ENCODE measurements at regions not wholly inside any gene's neighbourhood (a gene's known extent, or its start where the extent isn't known, plus 50 kb on each side); places are given as distances from the start of the nearest gene placed in this dataset.

- Histone ChIP-seq H3K9me3 (no peaks in the 10 kb centered on the region), H3K27ac (no peak overlapping the region), H3K27me3 (no peaks in the 10 kb centered on the region), H3K4me3 (no peak overlapping the region), H3K36me3 (no peaks in the 10 kb centered on the region), H3K4me1 (no peaks in the 10 kb centered on the region)
- DNase-seq (no peak), ATAC-seq (no peak), FAIRE-seq (no peak)
- intact Hi-C loops (cut with DNase I): no loop called here
- WGBS, 2 donors: 56 to 60% methylated on average over 5 of the region's 5 CpGs
- TF ChIP-seq CTCF (IDR thresholded peaks at IDR 0.05): no peak
These were observed 951.4 kb downstream of the PLOD2 start for GRCh38 chr3:145209561-145209960.

DNA sequence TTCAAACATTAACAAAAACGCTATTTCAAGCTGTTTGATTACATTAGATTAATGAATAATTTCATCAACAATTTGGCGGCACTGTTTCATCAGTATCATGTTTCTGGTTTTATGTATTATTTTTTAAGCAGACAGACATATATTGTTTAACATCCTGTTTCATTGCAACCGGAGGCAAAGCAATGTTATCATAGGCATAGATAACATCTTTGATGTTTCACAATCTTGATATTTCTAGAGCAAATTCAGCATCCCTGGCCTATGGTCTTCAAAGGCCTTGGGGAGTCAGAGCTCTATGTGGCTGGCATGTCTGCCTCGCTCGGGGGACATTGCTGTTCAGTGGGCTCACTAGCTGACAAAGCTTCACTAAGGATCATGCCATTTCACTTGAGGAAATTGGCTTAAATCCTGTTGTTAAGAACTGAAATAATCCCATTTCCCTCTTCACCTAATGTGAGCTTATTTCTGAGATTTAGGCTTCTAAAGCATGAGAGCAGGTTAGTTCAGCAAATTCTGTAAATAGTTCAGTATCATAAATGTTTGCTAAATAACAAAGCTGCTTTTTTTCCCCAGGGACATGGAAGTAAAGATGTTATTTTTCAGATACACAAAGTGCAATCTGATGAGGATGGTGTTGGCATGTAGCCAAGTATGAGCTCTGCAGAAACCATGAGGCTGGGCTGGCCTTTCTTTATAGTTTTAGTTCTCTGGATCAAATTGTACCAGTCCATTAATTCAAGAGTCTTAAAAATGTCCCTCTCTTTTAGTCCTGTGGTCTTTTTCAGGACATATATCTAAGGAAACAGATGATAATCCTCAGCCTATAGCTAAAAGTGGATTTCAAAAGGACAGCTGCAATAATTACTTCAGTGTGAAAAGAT lies 941.4 kb downstream of the PLOD2 start:
- H3K36me3 ChIP-seq: no peaks in the 10 kb centered on the region
- no peaks in the 10 kb centered on the region for H3K4me1 ChIP-seq
- H3K27me3 ChIP-seq: no peaks in the 10 kb centered on the region
- WGBS, 2 donors: 30 to 36% methylated on average over 5 of the region's 5 CpGs
- no peak for TF ChIP-seq CTCF (IDR thresholded peaks at IDR 0.05)
- DNase-seq (no peak), ATAC-seq (no peak), FAIRE-seq (no peak)
- H3K9me3 ChIP-seq: no peaks in the 10 kb centered on the region
- intact Hi-C loops (cut with DNase I): no loop called here
- no peak overlapping the region for H3K27ac ChIP-seq
- no peak overlapping the region for H3K4me3 ChIP-seq

DNA sequence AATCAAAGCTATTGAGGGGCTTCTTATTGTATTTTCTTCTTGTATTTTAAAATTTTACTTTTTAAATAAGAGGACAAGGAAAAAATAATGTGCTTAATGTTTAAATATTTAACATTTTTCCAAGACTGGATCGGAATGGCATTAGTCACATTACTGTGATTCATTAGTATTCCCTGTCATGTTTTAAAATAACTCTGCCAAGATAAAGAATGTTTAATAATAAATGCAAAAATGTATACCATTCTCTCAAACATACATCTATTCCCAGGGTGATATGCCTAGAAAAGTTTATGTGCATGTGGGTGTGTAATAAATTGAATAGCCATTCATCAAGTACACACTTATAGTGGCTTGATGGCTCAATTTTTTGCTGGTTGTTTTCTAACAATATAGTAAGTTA lies 936.1 kb downstream of the PLOD2 start:
- FAIRE-seq (no peak), DNase-seq (no peak), ATAC-seq (no peak)
- WGBS, 2 donors: 55 to 59% methylated on average over 1 of the region's 1 CpG
- Histone ChIP-seq H3K4me1 (no peaks in the 10 kb centered on the region), H3K27me3 (no peaks in the 10 kb centered on the region), H3K4me3 (no peak overlapping the region), H3K27ac (no peak overlapping the region), H3K36me3 (no peaks in the 10 kb centered on the region), H3K9me3 (no peaks in the 10 kb centered on the region)
- no peak for TF ChIP-seq CTCF (IDR thresholded peaks at IDR 0.05)
- intact Hi-C loops (cut with DNase I): no loop called here

GRCh38 chr3:145243875-145244274 lies 917.1 kb downstream of the PLOD2 start:
- H3K27ac ChIP-seq: no peak overlapping the region
- H3K36me3 ChIP-seq: no peaks in the 10 kb centered on the region
- FAIRE-seq (no peak), DNase-seq (no peak), ATAC-seq (no peak)
- no peak overlapping the region for H3K4me3 ChIP-seq
- H3K9me3 ChIP-seq: no peaks in the 10 kb centered on the region
- TF ChIP-seq CTCF (IDR thresholded peaks at IDR 0.05): no peak
- no peaks in the 10 kb centered on the region for H3K27me3 ChIP-seq
- intact Hi-C loops (cut with DNase I): no loop called here
- no peaks in the 10 kb centered on the region for H3K4me1 ChIP-seq

DNA sequence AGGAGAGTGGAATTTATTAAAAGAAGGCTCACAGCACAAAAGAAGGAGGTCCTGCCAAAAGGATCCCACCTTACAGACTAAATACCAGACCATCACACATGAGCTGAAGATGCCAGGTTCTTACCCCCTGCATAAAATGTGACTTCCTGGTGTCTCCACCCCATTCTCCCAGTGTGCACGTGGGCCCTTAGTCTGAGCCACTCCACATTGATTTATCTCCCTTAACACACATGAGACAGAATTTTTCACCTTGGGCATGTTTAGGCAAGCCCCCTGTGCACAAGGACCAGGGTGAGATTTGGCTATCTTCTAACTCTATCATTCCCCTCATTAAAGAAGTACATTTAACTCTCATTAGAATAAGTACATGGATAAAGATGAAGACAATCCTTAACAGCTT lies 916.7 kb downstream of the PLOD2 start:
- WGBS, 2 donors: 34 to 53% methylated on average over 1 of the region's 1 CpG
- Histone ChIP-seq H3K36me3 (no peaks in the 10 kb centered on the region), H3K4me1 (no peaks in the 10 kb centered on the region), H3K27ac (no peak overlapping the region), H3K9me3 (no peaks in the 10 kb centered on the region), H3K4me3 (no peak overlapping the region), H3K27me3 (no peaks in the 10 kb centered on the region)
- FAIRE-seq: no peak
- intact Hi-C loops (cut with DNase I): no loop called here
- DNase-seq: no peak
- ATAC-seq: no peak
- no peak for TF ChIP-seq CTCF (IDR thresholded peaks at IDR 0.05)
